ENCODE measurements at regions not wholly inside any gene's neighbourhood (a gene's known extent, or its start where the extent isn't known, plus 50 kb on each side); places are given as distances from the start of the nearest gene placed in this dataset.

DNA sequence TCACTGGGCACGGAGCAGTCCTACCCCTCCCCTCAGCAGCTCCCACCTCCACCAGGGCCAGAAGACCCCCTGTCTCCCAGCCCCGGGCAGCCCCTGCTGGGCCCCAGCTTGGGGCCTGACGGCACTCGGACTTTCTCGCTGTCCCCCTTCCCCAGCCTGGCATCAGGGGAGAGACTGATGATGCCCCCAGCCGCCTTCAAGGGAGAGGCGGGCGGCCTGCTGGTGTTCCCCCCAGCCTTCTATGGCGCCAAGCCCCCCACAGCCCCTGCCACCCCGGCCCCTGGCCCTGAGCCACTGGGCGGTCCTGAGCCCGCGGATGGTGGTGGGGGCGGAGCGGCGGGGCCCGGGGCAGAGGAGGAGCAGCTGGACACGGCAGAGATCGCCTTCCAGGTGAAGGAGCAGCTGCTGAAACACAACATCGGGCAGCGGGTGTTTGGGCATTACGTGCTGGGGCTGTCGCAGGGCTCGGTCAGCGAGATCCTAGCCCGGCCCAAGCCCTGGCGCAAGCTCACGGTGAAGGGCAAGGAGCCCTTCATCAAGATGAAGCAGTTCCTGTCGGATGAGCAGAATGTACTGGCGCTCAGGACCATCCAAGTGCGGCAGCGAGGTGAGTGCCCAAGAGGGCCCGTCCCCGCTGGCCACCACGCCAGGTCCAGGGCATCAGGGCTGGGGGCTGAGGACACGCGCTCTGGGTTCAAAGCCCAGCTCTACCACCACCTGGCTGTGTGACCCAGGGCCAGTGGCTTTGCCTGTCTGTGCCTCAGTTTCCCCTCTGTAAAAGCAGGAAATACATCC lies 58.6 kb downstream of the PHETA1 start:
- H3K4me1 ChIP-seq (ENCODE audit: control insufficient read depth, insufficient read depth, low read length, poor library complexity, severe bottlenecking) = no peaks in the 10 kb centered on the region
- no peak overlapping the region for H3K27ac ChIP-seq (ENCODE audit: low read depth, low read length, severe bottlenecking)
- H3K4me3 ChIP-seq (ENCODE audit: extremely low read depth, insufficient read depth, low read length, poor library complexity, severe bottlenecking) = no peak overlapping the region
- no peaks in the 10 kb centered on the region for H3K36me3 ChIP-seq (ENCODE audit: control insufficient read depth, insufficient read depth, low read length)
- WGBS, 2 experiments (ENCODE audit: insufficient coverage in 2 of 2) = 94% methylated on average over 28 to 32 of the region's 37 CpGs
- peaks cover 8% of the 10 kb centered on the region for H3K9me3 ChIP-seq (ENCODE audit: control insufficient read depth, low read length)

DNA sequence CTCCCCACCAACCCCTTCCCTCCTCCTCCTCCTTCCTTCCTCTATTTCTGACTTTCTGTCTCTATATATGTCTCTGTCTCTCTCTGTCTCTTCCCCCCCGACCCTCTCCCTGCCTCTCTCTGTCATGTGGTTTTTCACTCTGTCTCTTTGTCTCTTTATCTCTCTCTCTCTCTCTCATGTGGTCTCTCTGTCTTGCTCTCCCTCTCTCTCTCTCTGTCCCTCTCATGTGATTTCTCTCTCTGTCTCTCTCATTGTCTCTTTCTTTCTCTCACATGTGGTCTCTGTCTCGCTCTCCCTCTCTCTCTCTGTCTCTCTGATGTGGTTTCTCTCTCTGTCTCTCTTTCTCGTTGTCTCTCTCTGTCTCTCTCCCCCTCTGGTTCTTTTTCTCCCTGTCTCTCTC lies 59.3 kb downstream of the PHETA1 start:
- peaks cover 15% of the 10 kb centered on the region for H3K9me3 ChIP-seq (ENCODE audit: control insufficient read depth, low read length)
- H3K4me3 ChIP-seq (ENCODE audit: extremely low read depth, insufficient read depth, low read length, poor library complexity, severe bottlenecking) = no peak overlapping the region
- H3K4me1 ChIP-seq (ENCODE audit: control insufficient read depth, insufficient read depth, low read length, poor library complexity, severe bottlenecking) = no peaks in the 10 kb centered on the region
- WGBS, 2 experiments (ENCODE audit: insufficient coverage in 2 of 2) = 79 to 85% methylated on average over 3 of the region's 3 CpGs
- no peaks in the 10 kb centered on the region for H3K36me3 ChIP-seq (ENCODE audit: control insufficient read depth, insufficient read depth, low read length)
- H3K27ac ChIP-seq (ENCODE audit: low read depth, low read length, severe bottlenecking) = no peak overlapping the region

DNA sequence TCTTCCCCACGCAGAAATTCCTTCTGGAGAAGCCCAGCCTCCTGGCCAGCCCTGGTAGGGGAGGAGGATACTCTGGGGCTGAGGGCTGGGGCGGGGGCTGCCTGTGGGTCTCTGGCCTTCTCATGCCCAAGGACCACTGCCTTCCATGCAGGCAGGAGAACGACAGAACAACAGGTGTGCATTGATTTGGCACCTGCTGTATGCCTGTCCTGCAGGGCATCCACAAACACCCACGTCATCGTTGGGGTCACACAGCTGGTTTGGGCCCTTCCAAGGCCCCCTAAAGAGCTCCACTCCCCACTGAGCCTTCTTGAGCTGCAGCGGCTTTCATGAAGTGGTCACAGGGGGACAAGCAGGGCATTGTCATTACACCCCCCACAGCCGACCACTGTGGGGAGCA lies 60.4 kb downstream of the PHETA1 start:
- H3K27ac ChIP-seq (ENCODE audit: low read depth, low read length, severe bottlenecking) = no peak overlapping the region
- no peaks in the 10 kb centered on the region for H3K36me3 ChIP-seq (ENCODE audit: control insufficient read depth, insufficient read depth, low read length)
- WGBS, 2 experiments (ENCODE audit: insufficient coverage in 2 of 2) = 83 to 89% methylated on average over 6 to 7 of the region's 7 CpGs
- H3K4me1 ChIP-seq (ENCODE audit: control insufficient read depth, insufficient read depth, low read length, poor library complexity, severe bottlenecking) = no peaks in the 10 kb centered on the region
- peaks cover 26% of the 10 kb centered on the region for H3K9me3 ChIP-seq (ENCODE audit: control insufficient read depth, low read length)
- no peak overlapping the region for H3K4me3 ChIP-seq (ENCODE audit: extremely low read depth, insufficient read depth, low read length, poor library complexity, severe bottlenecking)

DNA sequence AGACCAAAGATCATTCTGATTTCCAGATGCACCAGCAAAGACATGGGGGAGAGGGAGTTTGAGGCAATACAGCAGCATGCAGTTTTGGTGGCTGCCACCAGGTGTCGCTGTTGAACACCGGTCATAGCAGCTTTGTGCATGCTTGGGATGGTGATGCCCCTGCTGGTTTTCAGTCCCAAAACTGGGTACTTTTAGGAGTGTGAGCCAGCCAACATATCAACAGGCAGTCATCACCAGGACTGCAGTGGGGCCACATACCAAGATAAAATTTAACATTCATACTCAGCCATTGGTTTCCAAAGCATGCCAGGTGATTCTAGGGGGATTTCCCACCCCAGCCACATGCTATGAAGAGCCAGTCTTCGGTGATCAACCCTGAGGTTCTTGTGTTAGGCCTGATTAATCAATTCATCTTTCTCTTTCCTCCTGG lies 64.2 kb downstream of the PHETA1 start:
- H3K4me3 ChIP-seq (ENCODE audit: extremely low read depth, insufficient read depth, low read length, poor library complexity, severe bottlenecking) = no peak overlapping the region
- no peak overlapping the region for H3K27ac ChIP-seq (ENCODE audit: low read depth, low read length, severe bottlenecking)
- no peaks in the 10 kb centered on the region for H3K36me3 ChIP-seq (ENCODE audit: control insufficient read depth, insufficient read depth, low read length)
- no peaks in the 10 kb centered on the region for H3K4me1 ChIP-seq (ENCODE audit: control insufficient read depth, insufficient read depth, low read length, poor library complexity, severe bottlenecking)
- H3K9me3 ChIP-seq (ENCODE audit: control insufficient read depth, low read length) = peaks cover 26% of the 10 kb centered on the region
- WGBS, 2 experiments (ENCODE audit: insufficient coverage in 2 of 2) = 78 to 86% methylated on average over 3 of the region's 3 CpGs

DNA sequence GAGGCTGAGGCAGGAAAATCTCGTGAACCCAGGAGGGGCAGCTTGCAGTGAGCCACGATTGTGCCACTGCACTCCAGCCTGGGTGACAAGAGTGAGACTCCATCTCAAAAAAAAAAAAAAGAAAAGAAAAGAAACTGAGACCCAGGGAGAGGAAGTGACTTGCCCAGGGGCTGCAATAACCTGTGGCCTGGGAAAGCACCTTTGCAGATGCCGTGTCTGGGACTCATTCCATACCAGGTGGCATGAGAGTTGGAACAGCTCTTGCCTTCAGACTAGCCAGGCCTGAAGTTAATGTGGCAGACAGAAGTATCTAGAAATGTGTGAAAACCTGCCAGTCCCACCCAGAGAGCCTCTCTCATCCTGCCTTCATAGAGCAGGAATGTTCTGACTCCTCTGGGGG lies 65.4 kb downstream of the PHETA1 start:
- no peaks in the 10 kb centered on the region for H3K4me1 ChIP-seq (ENCODE audit: control insufficient read depth, insufficient read depth, low read length, poor library complexity, severe bottlenecking)
- peaks cover 26% of the 10 kb centered on the region for H3K9me3 ChIP-seq (ENCODE audit: control insufficient read depth, low read length)
- H3K36me3 ChIP-seq (ENCODE audit: control insufficient read depth, insufficient read depth, low read length) = no peaks in the 10 kb centered on the region
- H3K4me3 ChIP-seq (ENCODE audit: extremely low read depth, insufficient read depth, low read length, poor library complexity, severe bottlenecking) = no peak overlapping the region
- H3K27ac ChIP-seq (ENCODE audit: low read depth, low read length, severe bottlenecking) = no peak overlapping the region
- 89 to 93% methylated on average over 1 to 3 of the region's 3 CpGs for WGBS, 2 experiments (ENCODE audit: insufficient coverage in 2 of 2)

DNA sequence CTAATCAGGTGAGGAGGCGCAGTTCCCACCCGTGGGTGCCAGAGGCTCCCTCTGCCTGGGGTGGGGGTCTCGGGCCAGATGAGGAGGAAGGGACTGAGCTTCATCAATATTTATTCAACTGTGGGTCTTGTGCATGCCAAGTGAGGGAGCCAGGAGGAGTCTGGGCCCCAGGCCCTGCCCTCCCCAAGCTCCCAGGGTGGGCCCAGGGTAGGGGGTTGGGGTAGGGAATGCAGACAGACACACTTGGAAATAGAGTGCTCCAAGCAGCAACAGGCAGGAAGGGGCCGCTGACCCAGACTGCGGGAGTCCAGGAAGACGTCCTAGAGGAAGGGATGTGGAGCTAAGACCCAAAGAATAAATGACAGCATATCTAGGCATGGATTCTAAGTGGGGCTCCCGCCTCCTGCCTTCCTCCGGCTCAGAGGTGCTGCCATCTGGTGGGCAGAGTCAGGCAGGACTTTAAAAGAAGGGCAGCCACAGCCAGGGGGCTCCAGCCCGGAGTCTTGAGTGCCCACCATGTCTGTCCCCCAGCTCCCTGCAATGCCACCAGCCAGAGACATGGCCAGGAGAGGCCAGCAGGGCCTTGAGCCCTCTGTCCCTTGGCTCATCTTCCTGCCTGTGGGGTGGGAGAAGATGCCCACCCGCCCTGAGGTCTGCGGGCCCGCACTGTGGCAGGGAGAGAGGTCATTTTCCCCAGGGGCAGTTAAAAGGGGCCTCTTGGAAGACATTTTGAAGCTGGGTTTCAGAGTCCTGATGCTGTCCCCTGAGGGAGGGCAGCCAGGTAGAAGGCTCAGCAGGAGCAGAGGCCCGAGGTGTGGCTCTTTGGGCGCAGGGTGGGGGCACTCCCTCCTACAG lies 70.1 kb downstream of the PHETA1 start:
- H3K4me3 ChIP-seq (ENCODE audit: extremely low read depth, insufficient read depth, low read length, poor library complexity, severe bottlenecking) = no peak overlapping the region
- no peak overlapping the region for H3K27ac ChIP-seq (ENCODE audit: low read depth, low read length, severe bottlenecking)
- H3K36me3 ChIP-seq (ENCODE audit: control insufficient read depth, insufficient read depth, low read length) = no peaks in the 10 kb centered on the region
- no peaks in the 10 kb centered on the region for H3K4me1 ChIP-seq (ENCODE audit: control insufficient read depth, insufficient read depth, low read length, poor library complexity, severe bottlenecking)
- H3K9me3 ChIP-seq (ENCODE audit: control insufficient read depth, low read length) = peaks cover 3% of the 10 kb centered on the region
- 41 to 53% methylated on average over 9 to 12 of the region's 14 CpGs for WGBS, 2 experiments (ENCODE audit: insufficient coverage in 2 of 2)

DNA sequence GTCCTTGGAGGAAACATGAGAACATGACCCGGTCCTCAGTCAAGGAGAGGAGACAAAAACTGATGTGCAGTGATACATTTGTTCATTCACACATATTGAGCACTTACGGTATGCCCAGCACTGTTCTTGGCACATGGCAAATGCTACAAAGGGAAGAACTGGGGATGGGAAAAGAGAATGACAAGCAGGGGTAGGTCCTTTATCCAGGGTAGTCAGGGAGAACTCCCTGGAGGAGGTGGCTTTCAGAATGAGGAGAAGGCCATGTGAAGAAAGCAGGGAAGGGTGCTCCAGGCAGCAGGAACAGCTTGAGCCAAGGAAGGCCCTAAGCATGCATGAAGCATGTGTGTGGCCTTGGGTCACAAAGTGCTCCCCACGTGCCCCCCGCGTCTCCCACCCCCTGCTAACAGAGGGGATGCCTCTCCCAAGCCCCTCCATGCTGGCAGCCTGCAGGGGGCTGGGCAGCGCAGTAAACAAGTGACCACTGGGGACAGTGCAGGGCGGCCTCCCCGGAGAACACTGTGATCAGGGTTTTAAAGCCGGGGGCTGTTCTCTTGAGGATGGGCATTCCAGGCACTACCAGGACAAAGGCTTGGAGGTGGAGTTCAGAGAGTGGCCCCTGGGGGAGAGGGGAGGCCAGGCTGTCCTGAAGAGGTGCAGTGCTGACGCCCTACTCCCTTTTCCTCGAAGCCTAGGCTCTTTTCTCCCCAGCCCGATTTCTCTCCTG lies 71.0 kb downstream of the PHETA1 start:
- no peaks in the 10 kb centered on the region for H3K36me3 ChIP-seq (ENCODE audit: control insufficient read depth, insufficient read depth, low read length)
- H3K9me3 ChIP-seq (ENCODE audit: control insufficient read depth, low read length) = no peaks in the 10 kb centered on the region
- no peak overlapping the region for H3K27ac ChIP-seq (ENCODE audit: low read depth, low read length, severe bottlenecking)
- WGBS, 2 experiments (ENCODE audit: insufficient coverage in 2 of 2) = 70 to 74% methylated on average over 7 of the region's 12 CpGs
- no peak overlapping the region for H3K4me3 ChIP-seq (ENCODE audit: extremely low read depth, insufficient read depth, low read length, poor library complexity, severe bottlenecking)
- no peaks in the 10 kb centered on the region for H3K4me1 ChIP-seq (ENCODE audit: control insufficient read depth, insufficient read depth, low read length, poor library complexity, severe bottlenecking)

DNA sequence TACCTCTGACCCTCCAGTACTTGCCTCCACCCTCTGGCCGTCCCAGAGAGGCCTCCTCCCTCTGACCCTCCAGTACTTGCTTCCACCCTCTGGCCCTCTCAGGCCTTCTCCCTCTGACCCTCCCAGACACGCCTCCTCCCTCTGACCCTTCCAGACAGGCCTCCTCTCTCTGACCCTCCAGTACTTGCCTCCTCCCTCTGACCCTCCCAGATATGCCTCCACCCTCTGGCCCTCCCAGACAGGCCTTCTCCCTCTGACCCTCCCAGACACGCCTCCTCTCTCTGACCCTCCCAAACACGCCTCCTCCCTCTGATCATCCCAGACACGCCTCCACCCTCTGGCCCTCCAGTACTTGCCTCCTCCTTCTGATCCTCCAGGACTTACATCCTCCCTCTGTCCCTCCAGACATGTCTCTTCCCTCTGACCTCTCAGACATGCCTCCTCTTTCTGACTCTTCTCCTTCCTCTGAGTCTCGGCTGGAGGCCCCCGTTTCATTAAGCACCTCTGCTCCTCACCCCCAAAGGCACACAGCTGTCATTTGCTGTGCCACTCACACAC lies 71.9 kb downstream of the PHETA1 start:
- no peaks in the 10 kb centered on the region for H3K9me3 ChIP-seq (ENCODE audit: control insufficient read depth, low read length)
- 76 to 87% methylated on average over 7 of the region's 7 CpGs for WGBS, 2 experiments (ENCODE audit: insufficient coverage in 2 of 2)
- H3K4me3 ChIP-seq (ENCODE audit: extremely low read depth, insufficient read depth, low read length, poor library complexity, severe bottlenecking) = no peak overlapping the region
- no peak overlapping the region for H3K27ac ChIP-seq (ENCODE audit: low read depth, low read length, severe bottlenecking)
- no peaks in the 10 kb centered on the region for H3K36me3 ChIP-seq (ENCODE audit: control insufficient read depth, insufficient read depth, low read length)
- no peaks in the 10 kb centered on the region for H3K4me1 ChIP-seq (ENCODE audit: control insufficient read depth, insufficient read depth, low read length, poor library complexity, severe bottlenecking)

DNA sequence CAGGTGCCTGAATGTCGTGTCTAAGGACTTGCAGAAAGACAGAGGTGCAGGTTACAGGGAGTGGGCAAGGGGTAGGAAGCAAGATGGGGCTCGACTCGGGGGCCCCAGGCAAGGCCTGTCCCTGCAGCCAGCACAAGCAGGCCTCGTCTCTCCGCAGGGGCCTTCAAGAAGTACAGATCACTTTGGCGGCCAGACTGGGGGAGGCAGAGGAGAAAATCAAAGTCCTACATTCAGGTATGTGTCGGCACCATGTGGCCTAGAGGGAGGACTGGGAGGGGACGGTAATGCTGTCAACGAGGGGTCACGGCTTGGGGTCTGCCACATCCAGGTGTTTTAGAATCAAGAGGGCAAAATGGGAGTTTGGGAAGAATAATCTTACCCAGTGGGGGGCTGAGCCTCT lies 73.7 kb downstream of the PHETA1 start:
- no peak overlapping the region for H3K27ac ChIP-seq (ENCODE audit: low read depth, low read length, severe bottlenecking)
- WGBS, 2 experiments (ENCODE audit: insufficient coverage in 2 of 2) = 79 to 82% methylated on average over 6 to 10 of the region's 10 CpGs
- H3K9me3 ChIP-seq (ENCODE audit: control insufficient read depth, low read length) = no peaks in the 10 kb centered on the region

DNA sequence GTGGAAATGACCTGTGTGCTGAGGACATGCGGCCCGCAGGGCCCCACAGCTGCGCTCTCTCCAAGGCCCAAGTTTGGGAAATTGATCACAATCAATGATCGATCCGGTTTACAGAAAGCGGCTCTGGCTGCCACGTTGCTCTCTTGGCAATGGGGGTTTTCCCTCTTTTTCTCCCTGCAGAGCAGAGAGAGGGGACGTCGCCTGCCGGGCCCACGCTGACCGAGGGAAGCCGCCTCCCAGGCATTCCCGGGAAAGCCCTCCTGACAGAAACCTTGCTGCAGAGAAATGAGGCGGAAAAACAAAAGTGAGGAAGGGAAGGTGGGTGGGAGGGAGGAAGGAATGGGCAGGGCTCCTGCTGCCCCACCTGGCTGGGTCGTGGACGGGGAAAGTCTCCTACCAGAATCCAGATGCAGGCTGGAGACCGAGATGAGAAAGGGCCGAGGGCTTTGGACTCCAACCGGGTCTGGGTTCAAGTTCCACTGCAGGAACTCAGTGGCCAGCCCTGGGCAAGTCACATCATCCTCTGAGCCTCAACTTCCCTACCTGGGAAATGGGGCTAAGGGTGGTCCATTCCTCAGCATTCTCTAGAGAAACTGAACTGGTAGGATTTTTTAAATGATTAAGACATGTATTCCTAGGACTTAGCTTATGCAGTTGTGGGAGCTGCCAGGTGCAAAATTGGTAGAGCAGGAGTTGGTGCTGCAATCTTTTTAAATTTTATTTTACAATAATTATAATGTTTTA lies 75.5 kb downstream of the PHETA1 start:
- no peaks in the 10 kb centered on the region for H3K4me1 ChIP-seq (ENCODE audit: control insufficient read depth, insufficient read depth, low read length, poor library complexity, severe bottlenecking)
- H3K9me3 ChIP-seq (ENCODE audit: control insufficient read depth, low read length) = no peaks in the 10 kb centered on the region
- no peak overlapping the region for H3K4me3 ChIP-seq (ENCODE audit: extremely low read depth, insufficient read depth, low read length, poor library complexity, severe bottlenecking)
- 81 to 82% methylated on average over 14 to 17 of the region's 20 CpGs for WGBS, 2 experiments (ENCODE audit: insufficient coverage in 2 of 2)
- no peak overlapping the region for H3K27ac ChIP-seq (ENCODE audit: low read depth, low read length, severe bottlenecking)
- H3K36me3 ChIP-seq (ENCODE audit: control insufficient read depth, insufficient read depth, low read length) = no peaks in the 10 kb centered on the region

More for the DNA sequence above, 73.7 kb downstream of the PHETA1 start:
- Histone ChIP-seq H3K36me3 (ENCODE audit: control insufficient read depth, insufficient read depth, low read length) (no peaks in the 10 kb centered on the region), H3K4me1 (ENCODE audit: control insufficient read depth, insufficient read depth, low read length, poor library complexity, severe bottlenecking) (no peaks in the 10 kb centered on the region), H3K4me3 (ENCODE audit: extremely low read depth, insufficient read depth, low read length, poor library complexity, severe bottlenecking) (no peak overlapping the region)

All from mesodermal cell (in vitro differentiated cells).